Neural progenitor cell (in vitro differentiated cells): ENCODE measurements at regions not wholly inside any gene's neighbourhood (a gene's known extent, or its start where the extent isn't known, plus 50 kb on each side); places are given as distances from the start of the nearest gene placed in this dataset.

Source experiments
- CTCF ChIP-seq: fragments of 200-600 bp; sonication (generic); IDR thresholded peaks from 2 replicates; pipeline ENCODE4 v1.5.1; 2017; ENCODE audit warnings: antibody characterized with exemption, mild to moderate bottlenecking
- EZH2 ChIP-seq: fragments of 200-600 bp; sonication (generic); IDR thresholded peaks from 2 replicates; pipeline ENCODE4 v1.6.1; 2017; ENCODE audit warnings: antibody characterized with exemption, mild to moderate bottlenecking, moderate library complexity

- no peak for TF ChIP-seq EZH2
- TF ChIP-seq CTCF: no peak
These were observed 103.3 kb downstream of the MRPL39 start for GRCh38 chr21:25503981-25504380.
